GM18519 (cell line): ENCODE measurements at regions not wholly inside any gene's neighbourhood (a gene's known extent, or its start where the extent isn't known, plus 50 kb on each side); places are given as distances from the start of the nearest gene placed in this dataset.

ENCODE experiments used
- ATAC-seq: cut with Tn5 transposase; IDR thresholded peaks from one replicate; pipeline ENCODE4 v1.9.1; 2021; ENCODE audit warnings: mild to moderate bottlenecking, moderate library complexity; ENCODE audit not compliant: unreplicated experiment, low FRiP score

GRCh38 chr15:66941791-66942190 is 123.6 kb upstream of the SMAD3 start:
- ATAC-seq, result no peak

- no peak for ATAC-seq
These were observed 122.6 kb upstream of the SMAD3 start for GRCh38 chr15:66942649-66943390.

- ATAC-seq, result no peak
These were observed 121.8 kb upstream of the SMAD3 start for GRCh38 chr15:66943456-66944095.

- no peak for ATAC-seq
These were observed 121.3 kb upstream of the SMAD3 start for GRCh38 chr15:66944121-66944520.

- no peak for ATAC-seq
These were observed 120.1 kb upstream of the SMAD3 start for GRCh38 chr15:66945286-66945685.

GRCh38 chr15:66945842-66946241 is 119.6 kb upstream of the SMAD3 start:
- no peak for ATAC-seq

GRCh38 chr15:66946578-66947164 is 118.7 kb upstream of the SMAD3 start:
- ATAC-seq, result no peak

- no peak for ATAC-seq
These were observed 117.9 kb upstream of the SMAD3 start for GRCh38 chr15:66947471-66947870.

- ATAC-seq, result no peak
These were observed 117.1 kb upstream of the SMAD3 start for GRCh38 chr15:66948294-66948693.

- ATAC-seq, result no peak
These were observed 115.3 kb upstream of the SMAD3 start for GRCh38 chr15:66950114-66950513.

GRCh38 chr15:66951531-66952320 is 113.7 kb upstream of the SMAD3 start:
- no peak for ATAC-seq

DNA sequence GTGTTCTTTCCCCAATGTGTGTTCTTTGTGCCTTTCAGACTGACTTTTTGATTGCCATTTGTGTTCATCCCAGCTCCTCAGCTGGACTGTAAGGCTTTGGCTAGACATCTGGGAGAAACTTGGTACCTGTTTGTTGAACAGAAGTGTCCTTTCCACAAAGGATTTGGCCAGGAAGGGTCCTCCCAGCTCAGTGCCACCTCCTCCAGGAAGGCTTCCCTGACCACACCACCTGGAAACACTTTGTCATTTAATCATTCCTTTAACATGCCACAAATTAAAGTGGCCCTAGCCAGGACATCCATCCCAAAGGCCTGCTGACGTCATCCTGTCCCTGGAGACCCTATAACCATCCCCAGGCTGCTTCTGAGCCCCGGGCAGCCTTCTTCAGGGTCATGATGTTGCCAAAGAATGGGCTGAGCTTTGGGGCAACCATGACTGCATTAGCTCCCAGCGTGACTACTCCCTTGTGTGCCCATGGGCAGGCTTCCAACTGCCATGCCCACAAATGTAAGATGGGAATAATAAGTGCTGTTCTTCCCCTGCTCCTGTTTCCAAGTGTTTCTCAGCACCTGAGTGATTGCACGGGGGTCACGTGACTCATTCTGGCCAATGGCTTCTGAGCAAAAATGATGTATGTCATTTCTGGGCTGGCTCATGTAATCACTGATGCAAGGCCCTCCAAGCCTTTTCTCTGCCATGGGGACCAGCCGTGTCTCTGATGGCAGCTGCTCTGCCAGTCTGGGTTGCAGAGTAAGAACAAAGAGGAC is 112.5 kb upstream of the SMAD3 start:
- ATAC-seq, result no peak

DNA sequence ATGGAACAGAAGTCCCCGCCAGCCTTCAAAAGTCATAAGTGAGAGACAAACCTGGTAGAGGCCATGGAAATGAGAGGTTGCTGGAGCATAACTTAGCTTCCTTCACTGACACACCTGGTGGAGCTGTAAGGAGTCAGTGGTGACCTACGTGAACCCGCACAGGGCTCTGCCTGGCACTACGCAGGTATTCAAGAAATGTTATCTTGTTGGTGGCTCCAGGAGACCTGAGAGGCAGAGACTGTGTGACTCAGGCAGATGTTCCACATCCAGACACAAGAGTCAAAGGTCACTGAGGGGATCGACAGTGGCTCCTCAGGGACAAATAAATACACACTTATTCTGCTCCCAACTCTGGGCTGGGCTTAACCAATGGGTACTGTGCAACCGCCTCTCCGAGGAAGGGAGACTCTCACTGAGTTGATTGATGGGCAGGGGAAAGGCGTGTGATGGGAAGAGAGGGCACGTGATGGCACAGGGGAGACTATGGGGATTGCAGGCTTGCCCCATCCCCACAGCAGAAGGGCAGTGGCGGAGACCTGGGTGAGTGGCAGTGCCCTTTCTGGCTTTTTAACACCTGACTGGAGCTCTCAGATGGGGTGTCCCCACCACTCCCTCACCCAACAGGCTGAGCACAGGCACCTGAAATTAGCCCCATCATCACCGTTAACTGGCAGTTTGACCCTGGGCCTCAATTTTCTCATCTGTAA is 111.7 kb upstream of the SMAD3 start:
- ATAC-seq, result no peak

DNA sequence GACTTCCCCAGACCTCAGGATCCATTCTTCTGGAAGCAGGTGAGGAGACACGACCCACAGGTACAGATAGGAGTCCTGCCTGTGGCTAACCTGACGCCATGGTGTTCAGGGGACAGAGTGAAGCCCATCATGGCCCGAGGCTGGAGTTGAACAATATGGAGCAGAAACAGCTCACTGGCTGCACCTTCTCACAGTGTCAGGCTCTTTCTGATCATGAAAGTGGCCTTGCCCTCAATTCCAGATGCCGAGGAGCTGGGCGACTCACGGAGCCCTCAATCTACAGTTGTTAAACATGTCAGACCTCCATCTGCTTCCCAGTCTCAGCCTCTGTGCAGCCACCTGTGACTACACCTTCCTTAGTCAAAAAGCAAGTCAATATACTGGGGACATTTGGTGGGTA is 110.8 kb upstream of the SMAD3 start:
- ATAC-seq, result no peak

GRCh38 chr15:66955001-66955516 is 110.3 kb upstream of the SMAD3 start:
- no peak for ATAC-seq

- no peak for ATAC-seq
These were observed 109.4 kb upstream of the SMAD3 start for GRCh38 chr15:66955871-66956585.

- no peak for ATAC-seq
These were observed 108.6 kb upstream of the SMAD3 start for GRCh38 chr15:66956672-66957430.

DNA sequence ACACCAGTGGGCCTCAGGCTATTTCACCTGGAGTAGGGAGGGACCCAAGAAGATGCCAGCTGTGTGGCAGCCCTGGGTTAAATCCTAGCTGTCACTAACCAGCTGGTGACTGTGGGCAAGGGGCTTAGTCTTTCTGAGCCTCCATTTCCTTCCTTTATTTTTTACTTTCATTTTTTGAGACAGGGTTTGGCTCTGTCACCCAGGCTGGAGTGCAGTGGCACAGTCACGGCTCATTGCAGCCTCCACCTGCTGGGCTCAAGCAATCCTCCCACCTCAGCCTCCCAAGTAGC is 108.0 kb upstream of the SMAD3 start:
- ATAC-seq, result no peak
